H9 (cell line): ENCODE measurements at regions not wholly inside any gene's neighbourhood (a gene's known extent, or its start where the extent isn't known, plus 50 kb on each side); places are given as distances from the start of the nearest gene placed in this dataset.

Source experiments
- DNase-seq: peaks from one replicate; pipeline ENCODE4 v3.0.0-alpha.2; 2017
- H2AFZ ChIP-seq: one replicate; pipeline ENCODE4 v1.6.1; 2013; ENCODE audit warnings: mild to moderate bottlenecking, low read length, control low read depth, moderate library complexity
- H2AK5ac ChIP-seq: 2 replicates; pipeline ENCODE4 v1.6.1; 2013; ENCODE audit warnings: low read length, control low read depth, mixed read lengths; ENCODE audit not compliant: insufficient read length
- H2BK120ac ChIP-seq: one replicate; pipeline ENCODE4 v1.6.1; 2013; ENCODE audit warnings: low read depth, mild to moderate bottlenecking, low read length, control low read depth, inconsistent platforms; ENCODE audit not compliant: poor library complexity, severe bottlenecking
- H2BK12ac ChIP-seq: 2 replicates; pipeline ENCODE4 v1.6.1; 2013; ENCODE audit warnings: low read length, control low read depth, mixed read lengths, low read depth; ENCODE audit not compliant: insufficient read length
- H2BK15ac ChIP-seq: 2 replicates; pipeline ENCODE4 v1.6.1; 2013; ENCODE audit warnings: low read depth, low read length, control low read depth
- H2BK20ac ChIP-seq: one replicate; pipeline ENCODE4 v1.6.1; 2013; ENCODE audit warnings: low read depth, mild to moderate bottlenecking, low read length, control low read depth, inconsistent platforms; ENCODE audit not compliant: poor library complexity, severe bottlenecking
- H2BK5ac ChIP-seq: 2 replicates; pipeline ENCODE4 v1.6.1; 2013; ENCODE audit warnings: low read length, control low read depth, mixed read lengths; ENCODE audit not compliant: insufficient read length
- H3K14ac ChIP-seq: 2 replicates; pipeline ENCODE4 v1.6.1; 2013; ENCODE audit warnings: low read length, control low read depth; ENCODE audit not compliant: insufficient read depth
- H3K18ac ChIP-seq: 2 replicates; pipeline ENCODE4 v1.6.1; 2013; ENCODE audit warnings: low read depth, mild to moderate bottlenecking, mixed read lengths, low read length, control low read depth; ENCODE audit not compliant: insufficient read length
- H3K23ac ChIP-seq: 2 replicates; pipeline ENCODE4 v1.6.1; 2013; ENCODE audit warnings: low read length, control low read depth, mixed read lengths, low read depth; ENCODE audit not compliant: insufficient read length
- H3K23me2 ChIP-seq: 2 replicates; pipeline ENCODE4 v1.6.1; 2013; ENCODE audit warnings: low read depth, mild to moderate bottlenecking, mixed read lengths, low read length, control low read depth; ENCODE audit not compliant: insufficient read length, poor library complexity, severe bottlenecking
- H3K27ac ChIP-seq: 2 replicates; pipeline ENCODE4 v1.5.1; 2013; ENCODE audit warnings: low read length, control low read depth, mixed read lengths, low read depth; ENCODE audit not compliant: insufficient read length
- H3K27me3 ChIP-seq: 2 replicates; pipeline ENCODE4 v1.6.1; 2013; ENCODE audit warnings: low read length, control low read depth, inconsistent platforms; ENCODE audit not compliant: insufficient read depth
- H3K4ac ChIP-seq: 2 replicates; pipeline ENCODE4 v1.6.1; 2013; ENCODE audit warnings: low read depth, mild to moderate bottlenecking, control low read depth, inconsistent platforms, low read length, moderate library complexity
- H3K4me1 ChIP-seq: 2 replicates; pipeline ENCODE4 v1.6.1; 2013; ENCODE audit warnings: low read length, control low read depth, inconsistent platforms; ENCODE audit not compliant: insufficient read depth
- H3K4me2 ChIP-seq: 2 replicates; pipeline ENCODE4 v1.6.1; 2013; ENCODE audit warnings: low read length, control low read depth, mixed read lengths; ENCODE audit not compliant: insufficient read length, insufficient read depth
- H3K56ac ChIP-seq: 2 replicates; pipeline ENCODE4 v1.6.1; 2013; ENCODE audit warnings: low read depth, mild to moderate bottlenecking, mixed read lengths, low read length, control low read depth; ENCODE audit not compliant: insufficient read length
- H3K79me1 ChIP-seq: 2 replicates; pipeline ENCODE4 v1.6.1; 2013; ENCODE audit warnings: low read depth, mild to moderate bottlenecking, moderate library complexity, low read length, control low read depth, inconsistent platforms; ENCODE audit not compliant: insufficient read depth, poor library complexity, severe bottlenecking
- H3K79me2 ChIP-seq: 2 replicates; pipeline ENCODE4 v1.6.1; 2013; ENCODE audit warnings: low read length, control low read depth, inconsistent platforms; ENCODE audit not compliant: insufficient read depth
- H3K9ac ChIP-seq: 2 replicates; pipeline ENCODE4 v1.6.1; 2013; ENCODE audit warnings: low read length, control low read depth, mixed read lengths; ENCODE audit not compliant: insufficient read length; ENCODE audit errors: extremely low read depth
- H3K9me3 ChIP-seq: one replicate; pipeline ENCODE4 v1.6.1; 2013; ENCODE audit warnings: low read depth, low read length, inconsistent platforms; ENCODE audit not compliant: control insufficient read depth
- H3T11ph ChIP-seq: one replicate; pipeline ENCODE4 v1.6.1; 2013; ENCODE audit warnings: mild to moderate bottlenecking, low read length, control low read depth, inconsistent platforms
- H4K20me1 ChIP-seq: one replicate; pipeline ENCODE4 v1.6.1; 2013; ENCODE audit not compliant: control insufficient read depth, insufficient read length, insufficient read depth
- H4K5ac ChIP-seq: 2 replicates; pipeline ENCODE4 v1.6.1; 2013; ENCODE audit warnings: low read depth, mild to moderate bottlenecking, mixed read lengths, low read length, control low read depth; ENCODE audit not compliant: insufficient read length
- H4K8ac ChIP-seq: replicated peaks from 2 replicates; pipeline ENCODE4 v1.6.1; 2013; ENCODE audit warnings: low read length, control low read depth, mixed read lengths, low read depth; ENCODE audit not compliant: insufficient read length
- H4K91ac ChIP-seq: 2 replicates; pipeline ENCODE4 v1.6.1; 2013; ENCODE audit warnings: low read depth, mild to moderate bottlenecking, moderate library complexity, mixed read lengths, low read length, control low read depth; ENCODE audit not compliant: insufficient read length
- H3K27ac Mint-ChIP-seq, 3 experiments: 2 replicates in 2 of 3; 3 replicates in 1 of 3; pipeline ENCODE4 v1.8.0; 2020 to 2021; ENCODE audit warnings: mixed read lengths in 3 of 3, mild to moderate bottlenecking in 1 of 3, moderate library complexity in 1 of 3
- H3K27me3 Mint-ChIP-seq: 2 replicates; pipeline ENCODE4 v1.8.0; 2021; ENCODE audit warnings: low read depth, mild to moderate bottlenecking, moderate library complexity, mixed read lengths
- H3K36me3 Mint-ChIP-seq, 3 experiments: 2 replicates in 2 of 3; 3 replicates in 1 of 3; pipeline ENCODE4 v1.8.0; 2020 to 2021; ENCODE audit warnings: low read depth in 3 of 3, mixed read lengths in 3 of 3; ENCODE audit not compliant: insufficient read depth in 1 of 3
- H3K4me1 Mint-ChIP-seq, 2 experiments: 2 replicates each; pipeline ENCODE4 v1.8.0; 2020; ENCODE audit warnings: mixed read lengths in 2 of 2
- H3K4me3 Mint-ChIP-seq, 2 experiments: 2 replicates in 1 of 2; 3 replicates in 1 of 2; pipeline ENCODE4 v1.8.0; 2020 to 2021; ENCODE audit warnings: mild to moderate bottlenecking in 2 of 2, mixed read lengths in 2 of 2, moderate library complexity in 1 of 2
- H3K9me3 Mint-ChIP-seq, 2 experiments: 2 replicates in 1 of 2; 3 replicates in 1 of 2; pipeline ENCODE4 v1.8.0; 2020; ENCODE audit warnings: mild to moderate bottlenecking in 2 of 2, mixed read lengths in 2 of 2, moderate library complexity in 1 of 2
- WGBS: extraction: QIAGEN DNeasy Blood & Tissue Kit; methylation state at CpG from one replicate; pipeline ENCODE4 v1.1.7; 2013; ENCODE audit warnings: missing lambda C conversion rate, low lambda C conversion rate, mixed read lengths; ENCODE audit not compliant: insufficient read length; ENCODE audit errors: extremely low coverage; 5-methylcytosine and 5-hydroxymethylcytosine counted together
- TF ChIP-seq, protein P1 (sequence below): fragments of 200-600 bp; sonication (generic); conservative IDR thresholded peaks from 3 replicates; pipeline ENCODE4 v1.8.0; 2021; ENCODE audit warnings: antibody characterized with exemption, mild to moderate bottlenecking

- H3K14ac ChIP-seq, result no peak overlapping the region
- no peak overlapping the region for H4K5ac ChIP-seq
- TF ChIP-seq, protein P1, sequence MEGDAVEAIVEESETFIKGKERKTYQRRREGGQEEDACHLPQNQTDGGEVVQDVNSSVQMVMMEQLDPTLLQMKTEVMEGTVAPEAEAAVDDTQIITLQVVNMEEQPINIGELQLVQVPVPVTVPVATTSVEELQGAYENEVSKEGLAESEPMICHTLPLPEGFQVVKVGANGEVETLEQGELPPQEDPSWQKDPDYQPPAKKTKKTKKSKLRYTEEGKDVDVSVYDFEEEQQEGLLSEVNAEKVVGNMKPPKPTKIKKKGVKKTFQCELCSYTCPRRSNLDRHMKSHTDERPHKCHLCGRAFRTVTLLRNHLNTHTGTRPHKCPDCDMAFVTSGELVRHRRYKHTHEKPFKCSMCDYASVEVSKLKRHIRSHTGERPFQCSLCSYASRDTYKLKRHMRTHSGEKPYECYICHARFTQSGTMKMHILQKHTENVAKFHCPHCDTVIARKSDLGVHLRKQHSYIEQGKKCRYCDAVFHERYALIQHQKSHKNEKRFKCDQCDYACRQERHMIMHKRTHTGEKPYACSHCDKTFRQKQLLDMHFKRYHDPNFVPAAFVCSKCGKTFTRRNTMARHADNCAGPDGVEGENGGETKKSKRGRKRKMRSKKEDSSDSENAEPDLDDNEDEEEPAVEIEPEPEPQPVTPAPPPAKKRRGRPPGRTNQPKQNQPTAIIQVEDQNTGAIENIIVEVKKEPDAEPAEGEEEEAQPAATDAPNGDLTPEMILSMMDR, result no peak
- no peak overlapping the region for H4K8ac ChIP-seq
- no peaks in the 10 kb centered on the region for H3K23me2 ChIP-seq
- no peak overlapping the region for H3K23ac ChIP-seq
- H2BK120ac ChIP-seq, result no peak overlapping the region
- H3K4ac ChIP-seq, result no peak overlapping the region
- no CpG with 5 or more reads among the region's 3 CpGs for WGBS
- Mint-ChIP-seq H3K4me3 (no peak overlapping the region), H3K27me3 (peaks cover 5% of the 10 kb centered on the region), H3K4me1 (peaks cover 14 to 15% of the 10 kb centered on the region in 2 experiments), H3K36me3 (no peaks in the 10 kb centered on the region; a peak in 1 of 7 replicates), H3K9me3 (no peaks in the 10 kb centered on the region), H3K27ac (no peak overlapping the region; a peak in 2 of 7 replicates)
- H4K20me1 ChIP-seq, result no peaks in the 10 kb centered on the region
- H3K56ac ChIP-seq, result no peak overlapping the region
- H3K79me1 ChIP-seq, result no peaks in the 10 kb centered on the region
- H3K9ac ChIP-seq, result no peak overlapping the region
- no peaks in the 10 kb centered on the region for H3K9me3 ChIP-seq
- no peak overlapping the region for H4K91ac ChIP-seq
- no peak overlapping the region for H3T11ph ChIP-seq
- no peak overlapping the region for H2BK15ac ChIP-seq
- no peak overlapping the region for H3K18ac ChIP-seq
- H2AK5ac ChIP-seq, result no peak overlapping the region
- no peak overlapping the region for H2BK5ac ChIP-seq
- no peak overlapping the region for H3K27ac ChIP-seq
- no peak overlapping the region for H2AFZ ChIP-seq
- no peak overlapping the region for H3K4me2 ChIP-seq
- no peaks in the 10 kb centered on the region for H3K27me3 ChIP-seq
- no peak overlapping the region for H2BK20ac ChIP-seq
- no peaks in the 10 kb centered on the region for H3K79me2 ChIP-seq
- no peak overlapping the region for H2BK12ac ChIP-seq
- no peaks in the 10 kb centered on the region for H3K4me1 ChIP-seq
- no peak for DNase-seq
Observed at GRCh38 chr2:217612211-217612610, 390.6 kb downstream of the TNS1 start.
